ENCODE measurements at regions not wholly inside any gene's neighbourhood (a gene's known extent, or its start where the extent isn't known, plus 50 kb on each side); places are given as distances from the start of the nearest gene placed in this dataset.

DNA sequence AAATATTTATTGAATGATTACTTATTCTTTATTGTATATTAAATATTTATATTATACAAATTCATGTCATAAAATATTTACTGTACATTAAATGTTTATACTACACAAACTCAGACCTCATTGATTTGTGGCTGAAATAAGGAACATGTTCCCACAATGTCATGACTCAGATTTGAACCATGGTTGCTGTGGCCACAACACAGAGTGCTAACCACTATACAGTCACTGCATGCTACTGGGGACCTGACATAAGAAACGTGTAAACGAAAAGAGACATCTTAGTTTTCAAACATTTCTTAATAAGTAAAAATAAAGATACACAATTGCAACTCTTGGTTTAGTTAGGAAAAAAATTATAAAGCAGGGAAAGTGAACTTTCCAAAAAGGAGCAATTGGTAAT, 99.1 kb upstream of the AGTR1 start:
- Histone ChIP-seq H2AFZ (ENCODE audit: low read depth, low read length) (no peak overlapping the region), H3K36me3 (ENCODE audit: insufficient read depth, low read length) (no peaks in the 10 kb centered on the region), H3K4me1 (ENCODE audit: insufficient read depth, low read length) (no peaks in the 10 kb centered on the region), H3K4me2 (ENCODE audit: low read length) (no peak overlapping the region), H3K79me2 (ENCODE audit: insufficient read depth, low read length) (no peaks in the 10 kb centered on the region), H3K27ac (ENCODE audit: low read depth, low read length) (no peak overlapping the region), H3K27me3 (ENCODE audit: insufficient read depth, low read length) (no peaks in the 10 kb centered on the region), H3K9ac (ENCODE audit: low read length) (no peak overlapping the region), H3K4me3 (ENCODE audit: insufficient read depth, low read depth, low read length) (no peak overlapping the region), H3K9me3 (ENCODE audit: insufficient read depth, low read depth, low read length) (no peaks in the 10 kb centered on the region), H4K20me1 (ENCODE audit: insufficient read depth, low read length) (no peaks in the 10 kb centered on the region)
- Mint-ChIP-seq H3K9me3 (ENCODE audit: unreplicated experiment) (no peaks in the 10 kb centered on the region), H3K4me3 (ENCODE audit: unreplicated experiment) (no peak overlapping the region), H3K27me3 (ENCODE audit: low read depth, unreplicated experiment) (no peaks in the 10 kb centered on the region), H3K27ac (ENCODE audit: unreplicated experiment) (no peak overlapping the region), H3K36me3 (ENCODE audit: low read depth, unreplicated experiment) (no peaks in the 10 kb centered on the region), H3K4me1 (ENCODE audit: low read depth, unreplicated experiment) (no peaks in the 10 kb centered on the region)
- DNase-seq (ENCODE audit: low read depth) = no peak
- TF ChIP-seq EZH2 (IDR thresholded peaks at IDR 0.05; ENCODE audit: insufficient read depth, low read length) = no peak
- TF ChIP-seq, protein P1, sequence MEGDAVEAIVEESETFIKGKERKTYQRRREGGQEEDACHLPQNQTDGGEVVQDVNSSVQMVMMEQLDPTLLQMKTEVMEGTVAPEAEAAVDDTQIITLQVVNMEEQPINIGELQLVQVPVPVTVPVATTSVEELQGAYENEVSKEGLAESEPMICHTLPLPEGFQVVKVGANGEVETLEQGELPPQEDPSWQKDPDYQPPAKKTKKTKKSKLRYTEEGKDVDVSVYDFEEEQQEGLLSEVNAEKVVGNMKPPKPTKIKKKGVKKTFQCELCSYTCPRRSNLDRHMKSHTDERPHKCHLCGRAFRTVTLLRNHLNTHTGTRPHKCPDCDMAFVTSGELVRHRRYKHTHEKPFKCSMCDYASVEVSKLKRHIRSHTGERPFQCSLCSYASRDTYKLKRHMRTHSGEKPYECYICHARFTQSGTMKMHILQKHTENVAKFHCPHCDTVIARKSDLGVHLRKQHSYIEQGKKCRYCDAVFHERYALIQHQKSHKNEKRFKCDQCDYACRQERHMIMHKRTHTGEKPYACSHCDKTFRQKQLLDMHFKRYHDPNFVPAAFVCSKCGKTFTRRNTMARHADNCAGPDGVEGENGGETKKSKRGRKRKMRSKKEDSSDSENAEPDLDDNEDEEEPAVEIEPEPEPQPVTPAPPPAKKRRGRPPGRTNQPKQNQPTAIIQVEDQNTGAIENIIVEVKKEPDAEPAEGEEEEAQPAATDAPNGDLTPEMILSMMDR (IDR thresholded peaks at IDR 0.05; ENCODE audit: insufficient read depth, low read depth, low read length) = no peak
- FAIRE-seq = no peak

DNA sequence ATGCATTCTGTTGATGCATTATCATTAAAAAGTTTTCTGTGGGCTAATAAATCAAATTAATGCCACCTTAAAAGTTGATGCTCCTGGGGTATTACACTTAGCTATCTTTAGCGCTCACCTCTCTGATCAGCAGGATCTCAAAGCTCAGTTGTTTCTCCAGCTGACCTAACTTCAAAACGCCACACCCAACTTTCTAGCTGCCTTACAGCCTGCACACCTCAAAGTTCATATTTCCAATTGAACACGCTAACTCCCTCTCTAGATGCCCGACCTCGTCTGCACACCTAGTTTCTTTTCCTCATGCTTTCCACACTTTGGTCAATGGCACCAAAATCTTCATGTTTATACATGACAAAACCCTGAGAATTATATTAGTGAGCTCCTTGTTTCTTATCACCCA, 98.2 kb upstream of the AGTR1 start:
- Mint-ChIP-seq H3K9me3 (ENCODE audit: unreplicated experiment) (no peaks in the 10 kb centered on the region), H3K36me3 (ENCODE audit: low read depth, unreplicated experiment) (no peaks in the 10 kb centered on the region), H3K27ac (ENCODE audit: unreplicated experiment) (no peak overlapping the region), H3K27me3 (ENCODE audit: low read depth, unreplicated experiment) (no peaks in the 10 kb centered on the region), H3K4me3 (ENCODE audit: unreplicated experiment) (no peak overlapping the region), H3K4me1 (ENCODE audit: low read depth, unreplicated experiment) (no peaks in the 10 kb centered on the region)
- Histone ChIP-seq H3K36me3 (ENCODE audit: insufficient read depth, low read length) (no peaks in the 10 kb centered on the region), H3K27me3 (ENCODE audit: insufficient read depth, low read length) (no peaks in the 10 kb centered on the region), H3K4me2 (ENCODE audit: low read length) (no peak overlapping the region), H3K4me1 (ENCODE audit: insufficient read depth, low read length) (no peaks in the 10 kb centered on the region), H3K4me3 (ENCODE audit: insufficient read depth, low read depth, low read length) (no peak overlapping the region), H4K20me1 (ENCODE audit: insufficient read depth, low read length) (no peaks in the 10 kb centered on the region), H2AFZ (ENCODE audit: low read depth, low read length) (no peak overlapping the region), H3K79me2 (ENCODE audit: insufficient read depth, low read length) (no peaks in the 10 kb centered on the region), H3K9me3 (ENCODE audit: insufficient read depth, low read depth, low read length) (no peaks in the 10 kb centered on the region), H3K9ac (ENCODE audit: low read length) (no peak overlapping the region), H3K27ac (ENCODE audit: low read depth, low read length) (no peak overlapping the region)
- TF ChIP-seq, protein P1 (IDR thresholded peaks at IDR 0.05; ENCODE audit: insufficient read depth, low read depth, low read length) = no peak
- no peak for TF ChIP-seq EZH2 (IDR thresholded peaks at IDR 0.05; ENCODE audit: insufficient read depth, low read length)
- no peak for FAIRE-seq
- no peak for DNase-seq (ENCODE audit: low read depth)

DNA sequence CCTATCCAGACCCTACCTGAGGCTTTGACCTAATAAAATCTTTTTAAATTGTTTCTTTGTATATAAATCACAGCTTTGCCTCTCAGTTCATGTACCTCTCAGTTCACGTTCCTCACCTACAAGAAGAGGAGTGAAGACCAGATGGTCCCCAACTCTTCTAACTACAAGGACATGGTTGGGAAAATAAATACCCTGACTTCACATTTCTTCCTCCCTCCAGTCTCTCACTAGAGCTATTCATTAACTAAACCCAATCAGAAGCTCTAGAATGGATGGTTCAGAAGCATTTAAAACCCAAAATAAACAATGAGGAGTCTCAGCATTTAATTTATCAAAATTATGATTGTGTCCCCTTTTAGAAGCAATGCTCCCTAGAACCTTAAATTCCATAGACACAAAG, 97.3 kb upstream of the AGTR1 start:
- H3K9ac ChIP-seq (ENCODE audit: low read length) = no peak overlapping the region
- no peaks in the 10 kb centered on the region for H3K4me1 Mint-ChIP-seq (ENCODE audit: low read depth, unreplicated experiment)
- H3K79me2 ChIP-seq (ENCODE audit: insufficient read depth, low read length) = no peaks in the 10 kb centered on the region

More for the DNA sequence above, 97.3 kb upstream of the AGTR1 start:
- H3K27ac Mint-ChIP-seq (ENCODE audit: unreplicated experiment) = no peak overlapping the region
- DNase-seq (ENCODE audit: low read depth) = no peak
- FAIRE-seq = no peak
- Histone ChIP-seq H2AFZ (ENCODE audit: low read depth, low read length) (no peak overlapping the region), H3K27ac (ENCODE audit: low read depth, low read length) (no peak overlapping the region), H3K4me1 (ENCODE audit: insufficient read depth, low read length) (no peaks in the 10 kb centered on the region), H3K27me3 (ENCODE audit: insufficient read depth, low read length) (no peaks in the 10 kb centered on the region), H3K36me3 (ENCODE audit: insufficient read depth, low read length) (no peaks in the 10 kb centered on the region), H3K4me2 (ENCODE audit: low read length) (no peak overlapping the region), H3K9me3 (ENCODE audit: insufficient read depth, low read depth, low read length) (no peaks in the 10 kb centered on the region), H3K4me3 (ENCODE audit: insufficient read depth, low read depth, low read length) (no peak overlapping the region), H4K20me1 (ENCODE audit: insufficient read depth, low read length) (no peaks in the 10 kb centered on the region)
- H3K27me3 Mint-ChIP-seq (ENCODE audit: low read depth, unreplicated experiment) = no peaks in the 10 kb centered on the region
- TF ChIP-seq EZH2 (IDR thresholded peaks at IDR 0.05; ENCODE audit: insufficient read depth, low read length) = no peak
- TF ChIP-seq, protein P1 (IDR thresholded peaks at IDR 0.05; ENCODE audit: insufficient read depth, low read depth, low read length) = no peak
- H3K9me3 Mint-ChIP-seq (ENCODE audit: unreplicated experiment) = no peaks in the 10 kb centered on the region
- no peaks in the 10 kb centered on the region for H3K36me3 Mint-ChIP-seq (ENCODE audit: low read depth, unreplicated experiment)
- H3K4me3 Mint-ChIP-seq (ENCODE audit: unreplicated experiment) = no peak overlapping the region
